ENCODE measurements at regions not wholly inside any gene's neighbourhood (a gene's known extent, or its start where the extent isn't known, plus 50 kb on each side); places are given as distances from the start of the nearest gene placed in this dataset.

DNA sequence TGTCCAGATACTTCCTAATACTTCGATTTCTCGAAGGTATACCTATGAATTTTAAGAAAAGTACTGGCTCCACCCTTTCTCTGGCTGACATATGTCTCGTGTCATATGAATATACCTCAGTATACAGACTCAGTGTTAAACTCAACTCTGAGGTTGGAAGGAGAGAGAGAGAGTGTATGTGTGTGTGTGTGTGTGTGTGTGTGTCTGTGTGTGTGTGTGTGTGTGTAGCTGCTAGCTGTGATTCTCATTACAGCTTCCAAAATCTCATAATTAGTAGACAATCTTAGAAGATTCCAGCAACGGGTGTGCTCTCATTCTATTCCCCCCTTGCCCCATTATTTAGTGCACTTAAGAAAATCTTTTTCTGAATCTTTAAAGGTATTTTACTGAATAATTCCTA, 380.3 kb upstream of the B3GALT2 start:
- DNase-seq (ENCODE audit: low spot score in 2 of 2) (no peak), ATAC-seq (no peak)
- peaks cover 0 to 32% of the 10 kb centered on the region in 2 donors for H3K36me3 Mint-ChIP-seq
- no peak overlapping the region for H3K27ac Mint-ChIP-seq
- H3K9me3 Mint-ChIP-seq = peaks cover 0 to 9% of the 10 kb centered on the region in 2 donors

DNA sequence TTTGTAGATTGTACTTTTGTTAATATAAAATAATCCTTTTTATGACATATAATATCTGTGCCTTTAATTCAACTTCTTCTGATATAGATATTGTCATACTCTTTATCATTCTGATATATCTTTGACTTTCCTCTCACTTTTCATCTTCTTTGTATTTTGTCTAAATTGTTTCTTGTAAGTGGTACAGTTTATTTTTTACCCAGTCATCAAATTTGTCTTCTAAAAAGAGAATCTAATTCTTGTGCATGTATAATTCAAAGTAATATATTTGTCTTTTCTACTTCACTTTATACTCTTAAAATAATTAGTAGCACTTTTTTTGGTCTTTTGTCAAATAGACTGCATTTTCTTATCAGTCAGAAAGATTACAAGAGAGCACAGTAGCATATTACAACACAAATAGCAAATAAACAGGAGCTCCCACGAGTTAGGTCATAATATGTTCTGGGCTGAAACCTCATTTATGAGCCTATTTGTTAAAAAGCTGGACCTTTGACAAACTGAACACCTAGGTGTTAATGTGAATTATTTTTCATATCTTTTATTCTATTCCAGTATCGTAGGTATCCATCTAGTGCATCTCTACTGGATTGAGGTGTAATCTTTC, 379.7 kb upstream of the B3GALT2 start:
- Mint-ChIP-seq H3K27ac (no peak overlapping the region), H3K9me3 (peaks cover 0 to 9% of the 10 kb centered on the region in 2 donors), H3K36me3 (peaks cover 0 to 27% of the 10 kb centered on the region in 2 donors)
- ATAC-seq (no peak), DNase-seq (ENCODE audit: low spot score in 2 of 2) (no peak)

GRCh38 chr1:193562121-193562520, 375.7 kb upstream of the B3GALT2 start:
- Mint-ChIP-seq H3K36me3 (peaks cover 0 to 9% of the 10 kb centered on the region in 2 donors), H3K9me3 (peaks cover 0 to 4% of the 10 kb centered on the region in 2 donors), H3K27ac (no peak overlapping the region)
- DNase-seq (ENCODE audit: low spot score in 2 of 2) (no peak), ATAC-seq (no peak)

DNA sequence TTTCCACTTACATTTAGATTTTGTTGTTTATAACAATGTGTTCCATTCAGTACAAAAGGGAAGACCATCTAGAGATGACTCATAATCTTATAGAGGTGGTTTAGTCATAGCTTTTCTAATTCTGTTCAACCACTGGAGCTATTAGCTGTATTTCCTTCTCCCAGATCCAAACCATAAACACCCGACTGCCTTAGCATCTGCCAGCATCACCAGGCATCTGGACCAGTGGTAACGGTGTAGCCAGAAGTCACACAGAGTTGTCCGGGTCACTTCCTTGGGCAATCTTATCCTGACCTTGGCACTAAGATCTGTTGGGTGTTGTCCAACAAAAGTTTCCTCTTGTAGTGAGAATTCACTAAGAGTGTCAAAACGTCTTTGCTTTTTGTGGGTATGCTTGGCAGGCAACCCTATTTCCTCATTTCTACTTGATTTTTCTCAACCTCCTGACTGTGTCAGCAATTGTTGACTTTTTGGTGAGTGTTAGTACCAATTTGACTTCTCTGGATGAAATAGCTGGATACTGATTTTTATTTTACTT, 372.1 kb upstream of the B3GALT2 start:
- ATAC-seq = peak; percentile 68 to 86
- Mint-ChIP-seq H3K9me3 (peaks cover 0 to 7% of the 10 kb centered on the region in 2 donors), H3K27ac (peak overlapping the region; percentile 10 to 63), H3K36me3 (peaks cover 0 to 9% of the 10 kb centered on the region in 2 donors)
- no peak for DNase-seq (ENCODE audit: low spot score in 2 of 2)

DNA sequence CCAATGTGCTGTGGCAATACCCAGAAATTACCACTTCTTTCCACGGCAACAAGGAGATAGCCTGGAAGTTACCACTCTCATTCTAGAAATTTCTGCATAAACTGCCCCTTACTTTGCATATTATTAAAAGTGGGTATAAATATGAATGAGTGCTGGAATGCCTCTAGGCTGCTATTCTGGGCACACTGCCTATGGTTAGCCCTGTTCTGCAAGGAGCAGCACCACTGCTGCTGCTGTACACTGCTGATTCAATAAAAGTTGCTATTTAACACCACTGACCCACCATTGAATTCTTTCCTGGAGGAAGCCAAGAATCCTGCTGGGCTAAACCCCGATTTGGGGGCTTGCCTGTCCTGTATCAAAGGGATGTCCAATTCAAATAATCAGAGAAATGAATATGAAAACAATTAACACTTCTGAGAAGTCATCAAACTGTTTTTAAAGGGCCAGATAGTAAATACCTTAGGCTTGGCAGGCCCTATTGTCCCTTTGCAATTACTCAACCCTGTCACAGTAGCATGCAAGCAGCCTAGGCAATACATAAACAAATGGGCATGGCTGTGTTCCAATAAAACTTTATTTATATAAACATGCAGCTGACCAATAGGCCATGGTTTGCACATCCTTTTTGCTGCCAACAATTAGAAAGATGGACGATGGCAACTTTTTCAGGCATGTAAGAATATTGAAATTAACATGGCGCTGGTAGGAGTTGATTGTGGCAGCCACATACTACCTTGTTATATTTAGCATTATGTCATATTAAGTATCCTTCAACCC, 369.4 kb upstream of the B3GALT2 start:
- Mint-ChIP-seq H3K9me3 (peaks cover 0 to 7% of the 10 kb centered on the region in 2 donors), H3K36me3 (peaks cover 0 to 9% of the 10 kb centered on the region in 2 donors), H3K27ac (no peak overlapping the region)
- no peak for ATAC-seq
- DNase-seq (ENCODE audit: low spot score in 2 of 2) = no peak

GRCh38 chr1:193553564-193553963, 367.2 kb upstream of the B3GALT2 start:
- DNase-seq (ENCODE audit: low spot score in 2 of 2) (no peak), ATAC-seq (no peak)
- H3K9me3 Mint-ChIP-seq = peaks cover 0 to 4% of the 10 kb centered on the region in 2 donors
- H3K36me3 Mint-ChIP-seq = no peaks in the 10 kb centered on the region
- no peak overlapping the region for H3K27ac Mint-ChIP-seq

DNA sequence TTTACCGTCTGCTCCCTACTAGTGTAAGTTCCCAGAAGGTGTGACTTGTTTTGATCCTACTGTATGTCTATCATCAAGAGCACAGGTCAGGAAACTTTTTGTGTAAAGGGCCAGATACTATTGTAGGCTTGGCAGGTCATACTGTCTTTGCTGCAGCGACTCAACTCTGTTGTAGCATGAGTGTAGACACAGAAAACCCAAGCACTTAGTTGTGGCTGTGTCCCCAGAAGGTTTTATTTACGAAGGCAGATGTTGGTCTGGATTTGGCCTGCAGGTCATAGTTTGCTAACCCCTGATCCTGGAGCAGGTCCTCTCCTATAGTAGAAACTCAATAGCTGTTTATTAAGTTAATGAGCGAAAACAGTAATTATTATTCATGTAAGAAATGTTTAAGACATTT, 365.9 kb upstream of the B3GALT2 start:
- Mint-ChIP-seq H3K9me3 (peaks cover 0 to 4% of the 10 kb centered on the region in 2 donors), H3K36me3 (no peaks in the 10 kb centered on the region), H3K27ac (no peak overlapping the region)
- ATAC-seq (no peak), DNase-seq (ENCODE audit: low spot score in 2 of 2) (no peak)

DNA sequence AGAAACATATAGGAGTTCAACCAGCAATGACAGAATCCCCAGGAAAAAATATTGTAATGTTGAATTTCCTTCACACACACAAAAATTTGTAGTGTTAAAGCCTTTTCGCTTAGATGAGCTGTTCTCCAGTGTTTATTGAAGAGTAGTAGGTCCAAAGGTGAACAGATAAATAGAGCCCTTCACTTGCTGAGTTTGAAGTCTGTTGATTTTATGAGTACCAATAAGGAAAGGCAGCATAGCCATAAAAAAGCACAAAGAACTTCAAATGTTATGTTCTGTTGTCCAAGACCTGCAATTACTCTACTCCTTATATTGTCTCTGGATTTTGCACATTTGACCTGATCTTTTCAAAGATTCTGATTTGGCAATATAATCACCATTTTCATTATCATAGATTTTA, 362.7 kb upstream of the B3GALT2 start:
- peaks cover 0 to 3% of the 10 kb centered on the region in 2 donors for H3K9me3 Mint-ChIP-seq
- DNase-seq (ENCODE audit: low spot score in 2 of 2) = no peak
- no peak for ATAC-seq
- H3K36me3 Mint-ChIP-seq = no peaks in the 10 kb centered on the region
- H3K27ac Mint-ChIP-seq = no peak overlapping the region

DNA sequence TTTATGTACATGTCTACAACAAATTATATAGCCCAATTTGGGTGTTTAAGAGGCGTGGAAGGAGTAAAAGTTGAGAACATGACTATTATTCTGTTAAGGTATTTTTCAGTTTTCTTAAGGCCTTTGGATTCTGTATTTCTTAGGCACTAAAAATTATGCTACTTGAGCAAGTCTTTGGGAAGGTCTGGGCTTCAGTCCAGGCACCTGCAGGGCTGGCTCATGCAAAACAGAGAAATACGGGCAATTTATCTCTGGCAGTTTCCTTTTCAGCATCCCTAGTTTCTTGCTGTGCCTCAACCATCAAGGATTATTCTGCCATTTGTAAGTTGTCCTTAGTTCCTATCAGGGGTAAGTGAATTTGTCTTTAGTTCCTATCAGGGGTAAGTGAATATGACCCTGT, 358.8 kb upstream of the B3GALT2 start:
- Mint-ChIP-seq H3K36me3 (peaks cover 5 to 11% of the 10 kb centered on the region in 2 donors), H3K27ac (no peak overlapping the region), H3K9me3 (peaks cover 3 to 4% of the 10 kb centered on the region in 2 donors)
- no peak for ATAC-seq
- DNase-seq (ENCODE audit: low spot score in 2 of 2) = no peak

- Mint-ChIP-seq H3K9me3 (peaks cover 4 to 5% of the 10 kb centered on the region in 2 donors), H3K36me3 (peaks cover 5 to 11% of the 10 kb centered on the region in 2 donors), H3K27ac (no peak overlapping the region)
- no peak for DNase-seq (ENCODE audit: low spot score in 2 of 2)
- no peak for ATAC-seq
Observed at GRCh38 chr1:193543259-193543658, 356.8 kb upstream of the B3GALT2 start.

- no peak for ATAC-seq
- DNase-seq (ENCODE audit: low spot score in 2 of 2) = no peak
- Mint-ChIP-seq H3K27ac (no peak overlapping the region), H3K36me3 (peaks cover 5 to 11% of the 10 kb centered on the region in 2 donors), H3K9me3 (peaks cover 4 to 5% of the 10 kb centered on the region in 2 donors)
Observed at GRCh38 chr1:193542690-193543089, 356.3 kb upstream of the B3GALT2 start.

GRCh38 chr1:193540511-193540910, 354.1 kb upstream of the B3GALT2 start:
- Mint-ChIP-seq H3K36me3 (peaks cover 5 to 11% of the 10 kb centered on the region in 2 donors), H3K9me3 (peaks cover 3 to 7% of the 10 kb centered on the region in 2 donors), H3K27ac (peak overlapping the region; percentile 78 to 80)
- ATAC-seq = peak in 1 of 2 donors; percentile 46
- DNase-seq (ENCODE audit: low spot score in 2 of 2) = no peak

DNA sequence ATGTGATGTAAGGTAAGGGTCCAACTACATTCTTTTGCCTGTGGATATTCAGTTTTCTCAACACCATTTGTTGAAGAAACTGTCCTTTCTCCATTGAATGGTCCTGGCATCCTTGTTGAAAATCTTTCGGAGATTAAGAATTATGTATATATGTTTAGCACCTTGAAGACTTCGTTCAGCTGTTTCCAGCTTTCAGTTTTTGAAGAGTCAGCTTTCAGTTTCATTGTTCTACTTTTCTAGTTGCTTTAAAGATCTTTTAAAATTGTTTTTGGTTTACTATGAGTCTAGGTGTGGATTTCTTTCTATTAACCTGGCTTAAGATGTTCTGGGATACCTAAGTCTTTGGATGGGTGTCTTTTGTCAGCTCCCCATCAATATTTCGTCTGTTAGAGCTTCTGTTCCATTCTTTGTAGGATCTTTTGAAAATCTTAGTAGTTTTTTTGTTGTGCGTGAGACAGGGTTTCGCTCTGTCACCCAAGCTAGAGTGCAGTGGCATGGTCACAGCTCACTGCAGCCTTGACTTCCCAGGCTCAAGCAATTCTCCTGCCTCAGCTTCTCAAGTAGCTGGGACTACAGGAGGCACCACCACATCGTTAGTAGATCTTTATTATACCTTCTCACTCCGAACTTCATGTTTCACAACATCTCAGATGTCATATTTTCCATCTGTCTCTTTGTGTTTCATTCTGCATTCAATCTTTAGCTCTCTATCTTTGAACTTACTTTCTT, 353.5 kb upstream of the B3GALT2 start:
- no peak for DNase-seq (ENCODE audit: low spot score in 2 of 2)
- Mint-ChIP-seq H3K36me3 (peaks cover 5 to 11% of the 10 kb centered on the region in 2 donors), H3K9me3 (peaks cover 2 to 13% of the 10 kb centered on the region in 2 donors), H3K27ac (peak overlapping the region; percentile 78 to 80)
- peak; percentile 41 to 49 for ATAC-seq

GRCh38 chr1:193538680-193539079, 352.3 kb upstream of the B3GALT2 start:
- ATAC-seq = peak in 1 of 2 donors; percentile 35

GRCh38 chr1:193538003-193538354, 351.6 kb upstream of the B3GALT2 start:
- H3K36me3 Mint-ChIP-seq = peaks cover 5 to 7% of the 10 kb centered on the region in 2 donors
- ATAC-seq (peak; percentile 43 to 50), DNase-seq (ENCODE audit: low spot score in 2 of 2) (no peak)
- H3K9me3 Mint-ChIP-seq = peaks cover 2 to 8% of the 10 kb centered on the region in 2 donors
- H3K27ac Mint-ChIP-seq = peak overlapping the region in 1 of 2 donors; percentile 29

More at GRCh38 chr1:193538680-193539079, 352.3 kb upstream of the B3GALT2 start:
- Mint-ChIP-seq H3K9me3 (peaks cover 2 to 9% of the 10 kb centered on the region in 2 donors), H3K36me3 (peaks cover 5 to 7% of the 10 kb centered on the region in 2 donors), H3K27ac (peak overlapping the region in 1 of 2 donors; percentile 8)
- no peak for DNase-seq (ENCODE audit: low spot score in 2 of 2)

GRCh38 chr1:193537266-193538002, 351.0 kb upstream of the B3GALT2 start:
- Mint-ChIP-seq H3K9me3 (peaks cover 2 to 12% of the 10 kb centered on the region in 2 donors), H3K36me3 (peaks cover 0 to 7% of the 10 kb centered on the region in 2 donors), H3K27ac (peak overlapping the region in 1 of 2 donors; percentile 29)
- peak; percentile 89 to 97 for ATAC-seq
- peak in 1 of 2 donors; percentile 64 for DNase-seq (ENCODE audit: low spot score in 2 of 2)

Measured in activated naive CD4-positive, alpha-beta T cell treated with anti-CD3 and anti-CD28 coated beads, Interleukin-2, amount 50 U/mL, for 72 hours (primary cell).